Fibroblast of lung (primary cell): ENCODE measurements at regions not wholly inside any gene's neighbourhood (a gene's known extent, or its start where the extent isn't known, plus 50 kb on each side); places are given as distances from the start of the nearest gene placed in this dataset.
"Not testable (repeated sequence)": the region's sequence is repeated elsewhere in the genome, so short reads cannot be mapped to it uniquely, and the experiment has no call there.

Experiments used
- DNase-seq, 2 donors: peaks; one replicate each; pipeline versions ENCODE4 v3.0.0 to v3.0.0-alpha.2; 2010; ENCODE audit warnings: low read depth in 2 of 2
- H2AFZ ChIP-seq: 2 replicates; pipeline ENCODE4 v1.5.1; 2012; ENCODE audit warnings: low read length, control low read depth, inconsistent platforms
- H3K27ac ChIP-seq: 2 replicates; pipeline ENCODE4 v1.5.1; 2011; ENCODE audit warnings: low read length, control low read depth; ENCODE audit not compliant: insufficient read depth
- H3K27me3 ChIP-seq: 2 replicates; pipeline ENCODE4 v1.5.1; 2011; ENCODE audit warnings: mild to moderate bottlenecking, low read length; ENCODE audit not compliant: control insufficient read depth, insufficient read depth
- H3K36me3 ChIP-seq: 2 replicates; pipeline ENCODE4 v1.5.1; 2011; ENCODE audit warnings: low read length; ENCODE audit not compliant: control insufficient read depth, insufficient read depth
- H3K4me1 ChIP-seq: 2 replicates; pipeline ENCODE4 v1.5.1; 2011; ENCODE audit warnings: low read length; ENCODE audit not compliant: control insufficient read depth, insufficient read depth; ENCODE audit errors: extremely low read depth
- H3K4me2 ChIP-seq: 2 replicates; pipeline ENCODE4 v1.5.1; 2011; ENCODE audit warnings: low read length, control low read depth; ENCODE audit not compliant: insufficient read depth; ENCODE audit errors: extremely low read depth
- H3K4me3 ChIP-seq, 4 experiments: fragments of 200-600 bp in 1 of 4; sonication (generic) in 1 of 4; replicated peaks in 1 of 4; 2 replicates each; pipeline ENCODE4 v1.5.1; 2011 to 2016; ENCODE audit warnings: low read length in 4 of 4, low read depth in 3 of 4, mild to moderate bottlenecking in 3 of 4, control low read depth in 2 of 4, inconsistent platforms in 1 of 4, mixed read lengths in 1 of 4; ENCODE audit not compliant: insufficient read depth in 1 of 4; ENCODE audit errors: control extremely low read depth in 1 of 4
- H3K79me2 ChIP-seq: 2 replicates; pipeline ENCODE4 v1.5.1; 2012; ENCODE audit warnings: mild to moderate bottlenecking, low read length, inconsistent platforms; ENCODE audit not compliant: control insufficient read depth, insufficient read depth
- H3K9ac ChIP-seq: 2 replicates; pipeline ENCODE4 v1.5.1; 2011; ENCODE audit warnings: mild to moderate bottlenecking, low read length, control low read depth; ENCODE audit not compliant: insufficient read depth
- H3K9me3 ChIP-seq: 2 replicates; pipeline ENCODE4 v1.5.1; 2012; ENCODE audit warnings: low read depth, low read length; ENCODE audit not compliant: control insufficient read depth, insufficient read depth
- H4K20me1 ChIP-seq: 2 replicates; pipeline ENCODE4 v1.5.1; 2011; ENCODE audit warnings: low read length; ENCODE audit not compliant: control insufficient read depth, insufficient read depth; ENCODE audit errors: extremely low read depth
- CTCF ChIP-seq, 2 donors: IDR thresholded peaks in 1 of 2; conservative IDR thresholded peaks in 1 of 2; 1 replicate in 1 of 2; 2 replicates in 1 of 2; pipeline ENCODE4 v1.5.1; 2011 to 2012; ENCODE audit warnings: low read length in 2 of 2, control low read depth in 1 of 2, inconsistent platforms in 1 of 2, low read depth in 1 of 2, mild to moderate bottlenecking in 1 of 2
- EZH2 ChIP-seq: IDR thresholded peaks from 2 replicates; pipeline ENCODE4 v1.5.1; 2012; ENCODE audit warnings: low read length, control low read depth, mild to moderate bottlenecking; ENCODE audit errors: missing control alignments

GRCh38 chr4:112956484-112956896 is 93.0 kb upstream of the ANK2 start:
- Histone ChIP-seq H4K20me1 (no peaks in the 10 kb centered on the region), H3K36me3 (no peaks in the 10 kb centered on the region), H3K9ac (no peak overlapping the region), H3K4me1 (no peaks in the 10 kb centered on the region), H3K9me3 (no peaks in the 10 kb centered on the region), H3K27ac (no peak overlapping the region), H2AFZ (no peak overlapping the region), H3K79me2 (no peaks in the 10 kb centered on the region), H3K27me3 (no peaks in the 10 kb centered on the region), H3K4me2 (no peak overlapping the region), H3K4me3 (no peak overlapping the region)
- no peak for DNase-seq
- no peak for TF ChIP-seq CTCF (conservative IDR thresholded peaks at IDR 0.05 in 1 of 2, IDR thresholded peaks at IDR 0.05 in 1 of 2; ENCODE audit: low read depth in 1 of 2, low read length in 2 of 2)
- no peak for TF ChIP-seq EZH2

- not testable (repeated sequence) for H3K27ac ChIP-seq, DNase-seq, H4K20me1 ChIP-seq, H3K27me3 ChIP-seq, H3K4me3 ChIP-seq, H3K9ac ChIP-seq, H3K4me1 ChIP-seq, H3K9me3 ChIP-seq, H3K79me2 ChIP-seq, H3K36me3 ChIP-seq, H3K4me2 ChIP-seq, H2AFZ ChIP-seq
Observed at GRCh38 chr4:112957764-112958163, 91.7 kb upstream of the ANK2 start.

GRCh38 chr4:112966701-112967488 is 82.6 kb upstream of the ANK2 start:
- Histone ChIP-seq H3K4me1 (no peaks in the 10 kb centered on the region), H2AFZ (no peak overlapping the region), H3K27me3 (no peaks in the 10 kb centered on the region), H3K4me3 (no peak overlapping the region), H3K79me2 (no peaks in the 10 kb centered on the region), H3K36me3 (no peaks in the 10 kb centered on the region), H3K9me3 (no peaks in the 10 kb centered on the region), H3K9ac (no peak overlapping the region), H3K27ac (no peak overlapping the region), H4K20me1 (no peaks in the 10 kb centered on the region), H3K4me2 (no peak overlapping the region)
- DNase-seq: no peak
- TF ChIP-seq CTCF (conservative IDR thresholded peaks at IDR 0.05 in 1 of 2, IDR thresholded peaks at IDR 0.05 in 1 of 2; ENCODE audit: low read depth in 1 of 2, low read length in 2 of 2) (no peak), EZH2 (no peak)
